ENCODE measurements at regions not wholly inside any gene's neighbourhood (a gene's known extent, or its start where the extent isn't known, plus 50 kb on each side); places are given as distances from the start of the nearest gene placed in this dataset.

DNA sequence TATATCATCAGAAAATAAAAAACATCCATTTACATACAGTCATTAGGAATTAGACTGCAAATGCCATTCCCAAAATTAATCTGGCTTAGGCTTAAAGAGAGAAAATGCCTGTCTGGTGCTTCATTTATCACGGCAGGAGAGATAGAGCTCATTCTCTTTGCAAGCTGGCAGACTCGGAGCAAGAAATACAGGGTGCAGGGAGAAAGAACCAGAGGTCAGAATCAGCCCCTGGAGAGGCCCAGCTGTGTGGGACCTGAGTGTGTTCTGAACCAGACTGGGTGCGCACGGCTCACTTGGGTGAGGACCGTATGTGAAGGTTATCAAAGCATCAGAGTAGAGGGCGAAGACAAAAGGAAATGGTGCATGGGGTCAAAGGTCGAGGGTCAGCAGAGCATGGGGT lies 227.8 kb downstream of the ACKR3 start (continued):
- TF ChIP-seq SAP30 (IDR thresholded peaks at IDR 0.05; ENCODE audit: insufficient read depth, insufficient replicate concordance, low read length): no peak
- TF ChIP-seq, protein P1, sequence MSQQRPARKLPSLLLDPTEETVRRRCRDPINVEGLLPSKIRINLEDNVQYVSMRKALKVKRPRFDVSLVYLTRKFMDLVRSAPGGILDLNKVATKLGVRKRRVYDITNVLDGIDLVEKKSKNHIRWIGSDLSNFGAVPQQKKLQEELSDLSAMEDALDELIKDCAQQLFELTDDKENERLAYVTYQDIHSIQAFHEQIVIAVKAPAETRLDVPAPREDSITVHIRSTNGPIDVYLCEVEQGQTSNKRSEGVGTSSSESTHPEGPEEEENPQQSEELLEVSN (IDR thresholded peaks at IDR 0.05): no peak
- TF ChIP-seq SP1 (IDR thresholded peaks at IDR 0.05; ENCODE audit: low read depth, low read length): no peak
- no peak for TF ChIP-seq TEAD4 (IDR thresholded peaks at IDR 0.05; ENCODE audit: low read depth, low read length)

All from H1 (cell line).